ENCODE measurements at regions not wholly inside any gene's neighbourhood (a gene's known extent, or its start where the extent isn't known, plus 50 kb on each side); places are given as distances from the start of the nearest gene placed in this dataset.

- no peak overlapping the region for H3K4me3 ChIP-seq (ENCODE audit: low read length)
- TF ChIP-seq CTCF (IDR thresholded peaks at IDR 0.05; ENCODE audit: insufficient read depth, low read depth, low read length, missing control alignments) = no peak
- DNase-seq (ENCODE audit: low read depth) = no peak
These were observed 112.7 kb upstream of the JUN start for GRCh38 chr1:58896246-58897183.

GRCh38 chr1:58898739-58899586 lies 115.1 kb upstream of the JUN start:
- no peak for TF ChIP-seq CTCF (IDR thresholded peaks at IDR 0.05; ENCODE audit: insufficient read depth, low read depth, low read length, missing control alignments)
- no peak for DNase-seq (ENCODE audit: low read depth)
- H3K4me3 ChIP-seq (ENCODE audit: low read length) = no peak overlapping the region

GRCh38 chr1:58899587-58900271 lies 115.9 kb upstream of the JUN start:
- no peak for DNase-seq (ENCODE audit: low read depth)
- no peak for TF ChIP-seq CTCF (IDR thresholded peaks at IDR 0.05; ENCODE audit: insufficient read depth, low read depth, low read length, missing control alignments)
- no peak overlapping the region for H3K4me3 ChIP-seq (ENCODE audit: low read length)

- no peak overlapping the region for H3K4me3 ChIP-seq (ENCODE audit: low read length)
- TF ChIP-seq CTCF (IDR thresholded peaks at IDR 0.05; ENCODE audit: insufficient read depth, low read depth, low read length, missing control alignments) = no peak
- no peak for DNase-seq (ENCODE audit: low read depth)
These were observed 116.5 kb upstream of the JUN start for GRCh38 chr1:58900396-58900795.

- DNase-seq (ENCODE audit: low read depth) = no peak
- TF ChIP-seq CTCF (IDR thresholded peaks at IDR 0.05; ENCODE audit: insufficient read depth, low read depth, low read length, missing control alignments) = no peak
- no peak overlapping the region for H3K4me3 ChIP-seq (ENCODE audit: low read length)
These were observed 117.2 kb upstream of the JUN start for GRCh38 chr1:58901008-58901407.

- peak overlapping the region; percentile 23 for H3K4me3 ChIP-seq (ENCODE audit: low read length)
- TF ChIP-seq CTCF (IDR thresholded peaks at IDR 0.05; ENCODE audit: insufficient read depth, low read depth, low read length, missing control alignments) = no peak
- no peak for DNase-seq (ENCODE audit: low read depth)
These were observed 119.1 kb upstream of the JUN start for GRCh38 chr1:58902830-58903513.
